ENCODE measurements at regions not wholly inside any gene's neighbourhood (a gene's known extent, or its start where the extent isn't known, plus 50 kb on each side); places are given as distances from the start of the nearest gene placed in this dataset.
"Not testable (repeated sequence)": the region's sequence is repeated elsewhere in the genome, so short reads cannot be mapped to it uniquely, and the experiment has no call there.

GRCh38 chr3:187497052-187497451 is 128.9 kb downstream of the RTP4 start:
- Histone ChIP-seq H3K36me3 (ENCODE audit: control insufficient read depth, low read length) (no peaks in the 10 kb centered on the region), H3F3A (ENCODE audit: control insufficient read depth, insufficient read depth) (no peaks in the 10 kb centered on the region), H3K9me3 (ENCODE audit: control insufficient read depth, insufficient read depth, low read length) (no peaks in the 10 kb centered on the region), H3K79me2 (ENCODE audit: control insufficient read depth, low read length) (no peaks in the 10 kb centered on the region), H3K4me2 (ENCODE audit: low read length) (no peak overlapping the region), H3K4me3 (ENCODE audit: low read length) (no peak overlapping the region), H3K27me3 (ENCODE audit: control insufficient read depth, low read length) (no peaks in the 10 kb centered on the region), H3K27ac (ENCODE audit: low read depth, low read length) (no peak overlapping the region), H3K9me2 (replicated peaks; ENCODE audit: control insufficient read depth, low read length) (no peaks in the 10 kb centered on the region), H4K20me1 (ENCODE audit: control insufficient read depth, insufficient read depth, low read depth, low read length) (no peaks in the 10 kb centered on the region), H3K4me1 (ENCODE audit: control insufficient read depth, low read length) (no peaks in the 10 kb centered on the region)
- TF ChIP-seq CTCF (IDR thresholded peaks at IDR 0.05; ENCODE audit: low read depth, low read length, poor library complexity, severe bottlenecking) (no peak), EZH2phosphoT487 (IDR thresholded peaks at IDR 0.05; ENCODE audit: borderline replicate concordance, low read length) (no peak)

GRCh38 chr3:187494056-187494455 is 125.9 kb downstream of the RTP4 start:
- H3K79me2 ChIP-seq (ENCODE audit: control insufficient read depth, low read length); H3K27me3 ChIP-seq (ENCODE audit: control insufficient read depth, low read length); H3K9me3 ChIP-seq (ENCODE audit: control insufficient read depth, insufficient read depth, low read length); H4K20me1 ChIP-seq (ENCODE audit: control insufficient read depth, insufficient read depth, low read depth, low read length); H3K4me2 ChIP-seq (ENCODE audit: low read length); H3K4me3 ChIP-seq (ENCODE audit: low read length); H3K4me1 ChIP-seq (ENCODE audit: control insufficient read depth, low read length); H3F3A ChIP-seq (ENCODE audit: control insufficient read depth, insufficient read depth); H3K27ac ChIP-seq (ENCODE audit: low read depth, low read length); H3K36me3 ChIP-seq (ENCODE audit: control insufficient read depth, low read length); H3K9me2 ChIP-seq (replicated peaks; ENCODE audit: control insufficient read depth, low read length): not testable (repeated sequence)

GRCh38 chr3:187491371-187491770 is 123.2 kb downstream of the RTP4 start:
- H3K27me3 ChIP-seq (ENCODE audit: control insufficient read depth, low read length) = no peaks in the 10 kb centered on the region
- H3K79me2 ChIP-seq (ENCODE audit: control insufficient read depth, low read length) = no peaks in the 10 kb centered on the region
- no peaks in the 10 kb centered on the region for H3F3A ChIP-seq (ENCODE audit: control insufficient read depth, insufficient read depth)
- H3K9me2 ChIP-seq (replicated peaks; ENCODE audit: control insufficient read depth, low read length) = no peaks in the 10 kb centered on the region
- H3K9me3 ChIP-seq (ENCODE audit: control insufficient read depth, insufficient read depth, low read length) = no peaks in the 10 kb centered on the region
- no peaks in the 10 kb centered on the region for H3K4me1 ChIP-seq (ENCODE audit: control insufficient read depth, low read length)
- no peak overlapping the region for H3K27ac ChIP-seq (ENCODE audit: low read depth, low read length)
- H3K36me3 ChIP-seq (ENCODE audit: control insufficient read depth, low read length) = no peaks in the 10 kb centered on the region
- H3K4me3 ChIP-seq (ENCODE audit: low read length) = no peak overlapping the region
- TF ChIP-seq EZH2phosphoT487 (IDR thresholded peaks at IDR 0.05; ENCODE audit: borderline replicate concordance, low read length) (no peak), CTCF (IDR thresholded peaks at IDR 0.05; ENCODE audit: low read depth, low read length, poor library complexity, severe bottlenecking) (no peak)
- no peaks in the 10 kb centered on the region for H4K20me1 ChIP-seq (ENCODE audit: control insufficient read depth, insufficient read depth, low read depth, low read length)
- H3K4me2 ChIP-seq (ENCODE audit: low read length) = no peak overlapping the region

- no peak overlapping the region for H3K4me2 ChIP-seq (ENCODE audit: low read length)
- no peaks in the 10 kb centered on the region for H3K9me2 ChIP-seq (replicated peaks; ENCODE audit: control insufficient read depth, low read length)
- TF ChIP-seq EZH2phosphoT487 (IDR thresholded peaks at IDR 0.05; ENCODE audit: borderline replicate concordance, low read length) (no peak), CTCF (IDR thresholded peaks at IDR 0.05; ENCODE audit: low read depth, low read length, poor library complexity, severe bottlenecking) (no peak)
- no peak overlapping the region for H3K4me3 ChIP-seq (ENCODE audit: low read length)
- no peaks in the 10 kb centered on the region for H3K4me1 ChIP-seq (ENCODE audit: control insufficient read depth, low read length)
- H3F3A ChIP-seq (ENCODE audit: control insufficient read depth, insufficient read depth) = no peaks in the 10 kb centered on the region
- H3K27ac ChIP-seq (ENCODE audit: low read depth, low read length) = no peak overlapping the region
- H3K36me3 ChIP-seq (ENCODE audit: control insufficient read depth, low read length) = no peaks in the 10 kb centered on the region
- H4K20me1 ChIP-seq (ENCODE audit: control insufficient read depth, insufficient read depth, low read depth, low read length) = no peaks in the 10 kb centered on the region
- H3K27me3 ChIP-seq (ENCODE audit: control insufficient read depth, low read length) = no peaks in the 10 kb centered on the region
- H3K79me2 ChIP-seq (ENCODE audit: control insufficient read depth, low read length) = no peaks in the 10 kb centered on the region
- H3K9me3 ChIP-seq (ENCODE audit: control insufficient read depth, insufficient read depth, low read length) = no peaks in the 10 kb centered on the region
Measured at GRCh38 chr3:187490366-187490765, 122.2 kb downstream of the RTP4 start.

Data from DOHH2 (cell line).